AG09319 (cell line): ENCODE measurements at regions not wholly inside any gene's neighbourhood (a gene's known extent, or its start where the extent isn't known, plus 50 kb on each side); places are given as distances from the start of the nearest gene placed in this dataset.

Experiments
- DNase-seq: peaks from one replicate; pipeline ENCODE4 v3.0.0-alpha.2; 2010; ENCODE audit warnings: low read depth; ENCODE audit errors: extremely low read depth
- CTCF ChIP-seq: IDR thresholded peaks from 2 replicates; pipeline ENCODE4 v1.5.1; 2011; ENCODE audit warnings: low read depth, mild to moderate bottlenecking, inconsistent platforms, low read length, moderate library complexity

- TF ChIP-seq CTCF: no peak
- no peak for DNase-seq
Measured at GRCh38 chr4:43343298-43343697, 450.8 kb downstream of the GRXCR1 start.

- TF ChIP-seq CTCF: no peak
- DNase-seq: no peak
Measured at GRCh38 chr4:43345323-43345925, 452.9 kb downstream of the GRXCR1 start.

- DNase-seq: no peak
- no peak for TF ChIP-seq CTCF
Measured at GRCh38 chr4:43348591-43348990, 456.1 kb downstream of the GRXCR1 start.

GRCh38 chr4:43351970-43352806, 459.7 kb downstream of the GRXCR1 start:
- DNase-seq: no peak
- no peak for TF ChIP-seq CTCF

- TF ChIP-seq CTCF: no peak
- DNase-seq: no peak
Measured at GRCh38 chr4:43352859-43353258, 460.3 kb downstream of the GRXCR1 start.

- DNase-seq: no peak
Measured at GRCh38 chr4:43353552-43353951, 461.0 kb downstream of the GRXCR1 start.

More at GRCh38 chr4:43353552-43353951, 461.0 kb downstream of the GRXCR1 start:
- no peak for TF ChIP-seq CTCF
